ENCODE measurements at regions not wholly inside any gene's neighbourhood (a gene's known extent, or its start where the extent isn't known, plus 50 kb on each side); places are given as distances from the start of the nearest gene placed in this dataset.

DNA sequence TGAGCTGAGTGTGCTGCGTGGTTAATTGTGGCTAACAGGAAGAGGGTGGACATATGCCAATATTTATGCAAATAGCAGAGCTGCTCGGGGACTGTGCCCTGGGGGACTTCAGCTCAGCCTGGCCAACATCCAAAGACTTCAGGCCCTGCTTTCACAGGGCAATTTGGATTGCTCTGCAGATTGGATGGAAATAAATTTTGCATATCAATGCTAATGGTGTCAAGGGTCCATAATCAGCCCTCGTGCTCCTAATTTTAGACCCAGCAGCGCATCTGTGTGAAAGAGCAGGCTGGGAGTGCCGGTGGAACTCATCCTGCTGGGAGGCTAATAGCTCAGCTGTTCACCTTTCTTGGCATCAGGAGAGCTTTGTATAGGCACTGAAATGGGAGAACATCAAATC, 270.1 kb downstream of the TCERG1L start:
- in situ Hi-C loops (cut with MboI; ENCODE audit: low sequenced_read_pairs) (no loop called here), dilution Hi-C loops (cut with HindIII; ENCODE audit: low sequenced_read_pairs, unreplicated experiment) (no loop called here), intact Hi-C loops (cut with micrococcal nuclease) (no loop called here)
- no peak overlapping the region for H3K14ac ChIP-seq (replicated peaks; ENCODE audit: low read depth, low read length)
- no peaks in the 10 kb centered on the region for H3K79me1 ChIP-seq (ENCODE audit: low read depth in 1 of 2, low read length in 2 of 2)
- H4K5ac ChIP-seq (ENCODE audit: low read depth, low read length): no peak overlapping the region
- no TSS peak for BruUV-seq (replicated peaks)
- ATAC-seq (ENCODE audit: low read depth) (no peak), DNase-seq (no peak)
- TF ChIP-seq, protein P1, sequence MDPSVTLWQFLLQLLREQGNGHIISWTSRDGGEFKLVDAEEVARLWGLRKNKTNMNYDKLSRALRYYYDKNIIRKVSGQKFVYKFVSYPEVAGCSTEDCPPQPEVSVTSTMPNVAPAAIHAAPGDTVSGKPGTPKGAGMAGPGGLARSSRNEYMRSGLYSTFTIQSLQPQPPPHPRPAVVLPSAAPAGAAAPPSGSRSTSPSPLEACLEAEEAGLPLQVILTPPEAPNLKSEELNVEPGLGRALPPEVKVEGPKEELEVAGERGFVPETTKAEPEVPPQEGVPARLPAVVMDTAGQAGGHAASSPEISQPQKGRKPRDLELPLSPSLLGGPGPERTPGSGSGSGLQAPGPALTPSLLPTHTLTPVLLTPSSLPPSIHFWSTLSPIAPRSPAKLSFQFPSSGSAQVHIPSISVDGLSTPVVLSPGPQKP (IDR thresholded peaks at IDR 0.05; ENCODE audit: borderline replicate concordance, low read depth, low read length): no peak
- TF ChIP-seq MAZ (IDR thresholded peaks at IDR 0.05; ENCODE audit: borderline replicate concordance, low read depth, low read length) (no peak), BHLHE40 (IDR thresholded peaks at IDR 0.05; ENCODE audit: low read depth, low read length) (no peak), CEBPB (IDR thresholded peaks at IDR 0.05; ENCODE audit: low read depth, low read length) (no peak), POLR2A (IDR thresholded peaks at IDR 0.05; ENCODE audit: low read depth, low read length) (no peak), MAFK (IDR thresholded peaks at IDR 0.05; ENCODE audit: low read depth, low read length) (no peak), MXI1 (IDR thresholded peaks at IDR 0.05; ENCODE audit: borderline replicate concordance, low read depth, low read length) (no peak), NFE2L2 (IDR thresholded peaks at IDR 0.05; ENCODE audit: low read depth, low read length) (no peak), FOS (IDR thresholded peaks at IDR 0.05; ENCODE audit: low read depth, low read length) (no peak), RFX5 (IDR thresholded peaks at IDR 0.05; ENCODE audit: low read depth, low read length) (no peak), CHD1 (IDR thresholded peaks at IDR 0.05; ENCODE audit: low read depth, low read length) (no peak), RCOR1 (IDR thresholded peaks at IDR 0.05; ENCODE audit: insufficient replicate concordance, low read length) (no peak), RAD21 (IDR thresholded peaks at IDR 0.05; ENCODE audit: low read length) (no peak), SMC3 (IDR thresholded peaks at IDR 0.05; ENCODE audit: low read depth, low read length) (no peak)
- TF ChIP-seq, protein P2, sequence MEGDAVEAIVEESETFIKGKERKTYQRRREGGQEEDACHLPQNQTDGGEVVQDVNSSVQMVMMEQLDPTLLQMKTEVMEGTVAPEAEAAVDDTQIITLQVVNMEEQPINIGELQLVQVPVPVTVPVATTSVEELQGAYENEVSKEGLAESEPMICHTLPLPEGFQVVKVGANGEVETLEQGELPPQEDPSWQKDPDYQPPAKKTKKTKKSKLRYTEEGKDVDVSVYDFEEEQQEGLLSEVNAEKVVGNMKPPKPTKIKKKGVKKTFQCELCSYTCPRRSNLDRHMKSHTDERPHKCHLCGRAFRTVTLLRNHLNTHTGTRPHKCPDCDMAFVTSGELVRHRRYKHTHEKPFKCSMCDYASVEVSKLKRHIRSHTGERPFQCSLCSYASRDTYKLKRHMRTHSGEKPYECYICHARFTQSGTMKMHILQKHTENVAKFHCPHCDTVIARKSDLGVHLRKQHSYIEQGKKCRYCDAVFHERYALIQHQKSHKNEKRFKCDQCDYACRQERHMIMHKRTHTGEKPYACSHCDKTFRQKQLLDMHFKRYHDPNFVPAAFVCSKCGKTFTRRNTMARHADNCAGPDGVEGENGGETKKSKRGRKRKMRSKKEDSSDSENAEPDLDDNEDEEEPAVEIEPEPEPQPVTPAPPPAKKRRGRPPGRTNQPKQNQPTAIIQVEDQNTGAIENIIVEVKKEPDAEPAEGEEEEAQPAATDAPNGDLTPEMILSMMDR (conservative IDR thresholded peaks at IDR 0.05; ENCODE audit: low read depth, low read length): no peak
- TF ChIP-seq, protein P3, sequence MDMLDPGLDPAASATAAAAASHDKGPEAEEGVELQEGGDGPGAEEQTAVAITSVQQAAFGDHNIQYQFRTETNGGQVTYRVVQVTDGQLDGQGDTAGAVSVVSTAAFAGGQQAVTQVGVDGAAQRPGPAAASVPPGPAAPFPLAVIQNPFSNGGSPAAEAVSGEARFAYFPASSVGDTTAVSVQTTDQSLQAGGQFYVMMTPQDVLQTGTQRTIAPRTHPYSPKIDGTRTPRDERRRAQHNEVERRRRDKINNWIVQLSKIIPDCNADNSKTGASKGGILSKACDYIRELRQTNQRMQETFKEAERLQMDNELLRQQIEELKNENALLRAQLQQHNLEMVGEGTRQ (IDR thresholded peaks at IDR 0.05; ENCODE audit: low read depth, low read length): no peak
- no peaks in the 10 kb centered on the region for H3K27me3 ChIP-seq (ENCODE audit: control insufficient read depth, insufficient read depth, low read length)
- H3K4me2 ChIP-seq (ENCODE audit: low read depth, low read length): no peak overlapping the region
- no peak overlapping the region for H3K4ac ChIP-seq (ENCODE audit: low read depth, low read length)
- ChIA-PET CTCF (no interaction called here), POLR2A (ENCODE audit: unreplicated experiment) (no interaction called here)
- H3K9ac ChIP-seq (ENCODE audit: low read depth, low read length): no peak overlapping the region
- H2AK5ac ChIP-seq (ENCODE audit: low read depth, low read length): no peak overlapping the region
- no peaks in the 10 kb centered on the region for H4K20me1 ChIP-seq (ENCODE audit: insufficient read depth, low read length)
- H2BK15ac ChIP-seq (ENCODE audit: low read depth, low read length): no peak overlapping the region
- H3K23ac ChIP-seq (ENCODE audit: low read depth, low read length): no peak overlapping the region
- H2BK20ac ChIP-seq (ENCODE audit: low read depth, low read length): no peak overlapping the region
- peaks cover 26% of the 10 kb centered on the region for H3K9me3 ChIP-seq (ENCODE audit: control insufficient read depth, insufficient read depth, low read length)
- 53% methylated on average over 4 of the region's 5 CpGs; no CpG with 5 or more reads in 1 of the 2 experiments for WGBS, 2 experiments (ENCODE audit: extremely low coverage in 2 of 2, insufficient read length in 1 of 2)
- H2BK120ac ChIP-seq (ENCODE audit: low read depth, low read length): no peak overlapping the region
- H3K4me1 ChIP-seq (ENCODE audit: control insufficient read depth, insufficient read depth, low read length): no peaks in the 10 kb centered on the region
- no peak overlapping the region for H4K8ac ChIP-seq (ENCODE audit: low read depth in 2 of 2, low read length in 2 of 2)
- no peak overlapping the region for H2BK5ac ChIP-seq (ENCODE audit: low read depth, low read length, poor library complexity, severe bottlenecking)
- H2AFZ ChIP-seq (replicated peaks; ENCODE audit: low read length, poor library complexity): no peak overlapping the region
- H4K91ac ChIP-seq (ENCODE audit: insufficient read depth, low read depth, low read length): no peak overlapping the region
- no peak overlapping the region for H3K27ac ChIP-seq (ENCODE audit: insufficient read depth, low read length)
- H3K9me1 ChIP-seq (ENCODE audit: insufficient read depth, low read length): no peaks in the 10 kb centered on the region
- H3K18ac ChIP-seq (ENCODE audit: low read depth, low read length): no peak overlapping the region
- no peak overlapping the region for H3K56ac ChIP-seq (ENCODE audit: extremely low read depth, insufficient read depth, low read length)
- H3K4me3 ChIP-seq (ENCODE audit: insufficient read depth, low read depth, low read length): no peak overlapping the region
- H3K36me3 ChIP-seq (ENCODE audit: control insufficient read depth, insufficient read depth, low read length): no peaks in the 10 kb centered on the region
- no peak overlapping the region for H2AK9ac ChIP-seq (replicated peaks; ENCODE audit: low read depth, low read length, poor library complexity)
